ENCODE measurements at regions not wholly inside any gene's neighbourhood (a gene's known extent, or its start where the extent isn't known, plus 50 kb on each side); places are given as distances from the start of the nearest gene placed in this dataset.

DNA sequence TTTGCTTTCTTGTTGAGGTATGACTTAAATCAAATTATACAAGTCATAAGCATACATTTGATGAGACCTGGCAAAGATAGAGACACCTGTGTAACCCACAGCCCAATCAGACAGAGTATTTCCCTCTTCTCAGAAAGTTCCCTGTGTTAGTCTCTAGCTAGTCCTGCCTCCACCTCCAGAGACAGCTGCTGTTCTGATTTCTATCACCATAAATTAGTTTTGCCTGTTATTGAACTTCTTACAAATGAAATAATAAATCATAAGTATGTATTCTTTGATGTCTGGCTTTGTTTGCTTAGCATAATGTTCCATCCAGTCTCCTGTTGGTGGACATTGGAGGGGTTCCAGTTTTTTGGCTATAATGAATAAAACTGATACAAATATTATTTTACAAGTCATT lies 194.5 kb downstream of the ICE1 start:
- CTCF ChIA-PET, result no interaction called here
- no peaks in the 10 kb centered on the region for H3F3A ChIP-seq (ENCODE audit: low read length, unreplicated experiment)
- BruUV-seq (replicated peaks), result no TSS peak

DNA sequence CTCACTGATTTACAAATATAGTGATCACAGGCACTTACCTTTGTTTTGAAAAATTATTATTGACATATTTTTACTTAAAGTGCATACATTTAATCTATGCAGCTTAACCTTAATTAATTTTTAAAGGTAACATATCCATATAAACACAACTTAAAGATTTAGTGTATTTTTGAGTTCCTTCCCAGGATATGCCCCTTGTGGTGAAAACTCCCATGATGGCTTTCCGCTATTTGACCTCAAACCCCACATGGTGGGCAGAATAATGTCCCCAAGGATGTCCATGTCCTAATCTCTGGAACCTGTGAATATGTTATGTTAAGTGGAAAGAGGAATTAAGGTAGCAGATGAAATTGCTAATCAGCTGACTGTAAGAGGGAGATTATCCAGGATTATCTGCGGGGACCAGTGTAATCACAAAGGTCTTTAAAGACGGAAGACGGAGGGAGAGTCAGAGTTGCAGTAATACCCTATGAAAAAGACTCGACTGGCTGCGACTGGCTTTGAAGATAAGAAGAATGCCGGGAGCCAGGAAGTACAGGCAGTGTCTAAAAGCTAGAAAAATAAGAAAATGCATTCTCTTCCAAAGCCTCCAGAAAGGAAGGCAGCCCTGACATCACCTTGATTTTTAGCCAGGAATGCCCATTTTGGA lies 193.9 kb downstream of the ICE1 start:
- intact Hi-C loops (cut with micrococcal nuclease), result no loop called here
- no peaks in the 10 kb centered on the region for H3K36me3 ChIP-seq (ENCODE audit: low read depth, low read length)
- ChIA-PET POLR2A (ENCODE audit: unreplicated experiment) (no interaction called here), CTCF (no interaction called here)
- H3K27me3 ChIP-seq (ENCODE audit: low read length), result peaks cover 73% of the 10 kb centered on the region
- no peak for TF ChIP-seq EZH2 (IDR thresholded peaks at IDR 0.05; ENCODE audit: low read length, unreplicated experiment)
- TF ChIP-seq, protein P1, sequence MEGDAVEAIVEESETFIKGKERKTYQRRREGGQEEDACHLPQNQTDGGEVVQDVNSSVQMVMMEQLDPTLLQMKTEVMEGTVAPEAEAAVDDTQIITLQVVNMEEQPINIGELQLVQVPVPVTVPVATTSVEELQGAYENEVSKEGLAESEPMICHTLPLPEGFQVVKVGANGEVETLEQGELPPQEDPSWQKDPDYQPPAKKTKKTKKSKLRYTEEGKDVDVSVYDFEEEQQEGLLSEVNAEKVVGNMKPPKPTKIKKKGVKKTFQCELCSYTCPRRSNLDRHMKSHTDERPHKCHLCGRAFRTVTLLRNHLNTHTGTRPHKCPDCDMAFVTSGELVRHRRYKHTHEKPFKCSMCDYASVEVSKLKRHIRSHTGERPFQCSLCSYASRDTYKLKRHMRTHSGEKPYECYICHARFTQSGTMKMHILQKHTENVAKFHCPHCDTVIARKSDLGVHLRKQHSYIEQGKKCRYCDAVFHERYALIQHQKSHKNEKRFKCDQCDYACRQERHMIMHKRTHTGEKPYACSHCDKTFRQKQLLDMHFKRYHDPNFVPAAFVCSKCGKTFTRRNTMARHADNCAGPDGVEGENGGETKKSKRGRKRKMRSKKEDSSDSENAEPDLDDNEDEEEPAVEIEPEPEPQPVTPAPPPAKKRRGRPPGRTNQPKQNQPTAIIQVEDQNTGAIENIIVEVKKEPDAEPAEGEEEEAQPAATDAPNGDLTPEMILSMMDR (conservative IDR thresholded peaks at IDR 0.05; ENCODE audit: low read depth, low read length), result peak; percentile 40; the same call in 1 of the 2 replicates
- no peaks in the 10 kb centered on the region for H3K4me1 ChIP-seq (ENCODE audit: insufficient read depth, low read length)
- no peak for ATAC-seq
- BruUV-seq (replicated peaks), result no TSS peak
- no peak for DNase-seq
- no peaks in the 10 kb centered on the region for H3K9me2 ChIP-seq (replicated peaks; ENCODE audit: low read length)
- H3K79me2 ChIP-seq (ENCODE audit: low read length), result no peaks in the 10 kb centered on the region
- H3K4me3 ChIP-seq (ENCODE audit: low read length), result no peak overlapping the region
- H3K9me3 ChIP-seq (ENCODE audit: low read length), result no peaks in the 10 kb centered on the region
- no peaks in the 10 kb centered on the region for H4K20me1 ChIP-seq (ENCODE audit: low read length)
- H2AFZ ChIP-seq (ENCODE audit: low read length), result no peak overlapping the region
- H3K4me2 ChIP-seq (ENCODE audit: low read length), result no peak overlapping the region
- no peaks in the 10 kb centered on the region for H3F3A ChIP-seq (ENCODE audit: low read length, unreplicated experiment)
- no peak overlapping the region for H3K9ac ChIP-seq (ENCODE audit: low read length)
- no peak overlapping the region for H3K27ac ChIP-seq (ENCODE audit: low read length)

More for the DNA sequence above, 194.5 kb downstream of the ICE1 start:
- POLR2A ChIA-PET (ENCODE audit: unreplicated experiment), result no interaction called here
- Histone ChIP-seq H3K9ac (ENCODE audit: low read length) (no peak overlapping the region), H3K9me2 (replicated peaks; ENCODE audit: low read length) (no peaks in the 10 kb centered on the region), H3K9me3 (ENCODE audit: low read length) (no peaks in the 10 kb centered on the region), H2AFZ (ENCODE audit: low read length) (no peak overlapping the region), H3K36me3 (ENCODE audit: low read depth, low read length) (no peaks in the 10 kb centered on the region), H4K20me1 (ENCODE audit: low read length) (no peaks in the 10 kb centered on the region), H3K4me2 (ENCODE audit: low read length) (no peak overlapping the region), H3K27ac (ENCODE audit: low read length) (no peak overlapping the region), H3K27me3 (ENCODE audit: low read length) (peaks cover 70% of the 10 kb centered on the region), H3K4me1 (ENCODE audit: insufficient read depth, low read length) (no peaks in the 10 kb centered on the region), H3K79me2 (ENCODE audit: low read length) (no peaks in the 10 kb centered on the region), H3K4me3 (ENCODE audit: low read length) (no peak overlapping the region)
- intact Hi-C loops (cut with micrococcal nuclease), result no loop called here
- ATAC-seq (no peak), DNase-seq (no peak)
- TF ChIP-seq EZH2phosphoT487 (IDR thresholded peaks at IDR 0.05; ENCODE audit: borderline replicate concordance, low read length) (no peak), EZH2 (IDR thresholded peaks at IDR 0.05; ENCODE audit: low read length, unreplicated experiment) (no peak)
- TF ChIP-seq, protein P1 (conservative IDR thresholded peaks at IDR 0.05; ENCODE audit: low read depth, low read length), result no peak

DNA sequence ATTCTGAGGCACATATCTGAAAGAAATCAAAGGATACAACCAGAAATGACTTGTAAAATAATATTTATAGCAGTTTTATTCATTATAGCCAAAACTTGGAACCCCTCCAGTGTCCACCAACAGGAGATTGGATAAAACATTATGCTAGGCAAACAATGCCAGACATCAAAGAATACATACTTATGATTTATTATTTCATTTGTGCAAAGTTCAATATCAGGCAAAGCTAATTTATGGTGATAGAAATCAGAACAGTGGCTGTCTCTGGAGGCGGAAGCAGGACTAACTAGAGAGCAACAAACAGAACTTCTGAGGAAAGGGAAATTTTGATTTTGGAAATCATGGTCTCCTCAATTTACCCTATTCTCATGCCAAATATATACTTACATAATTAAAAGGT lies 193.1 kb downstream of the ICE1 start:
- DNase-seq, result peak; percentile 38
- Histone ChIP-seq H3K27ac (ENCODE audit: low read length) (no peak overlapping the region), H3K79me2 (ENCODE audit: low read length) (no peaks in the 10 kb centered on the region), H3K9ac (ENCODE audit: low read length) (no peak overlapping the region), H3K36me3 (ENCODE audit: low read depth, low read length) (no peaks in the 10 kb centered on the region), H3K4me3 (ENCODE audit: low read length) (no peak overlapping the region), H3K9me2 (replicated peaks; ENCODE audit: low read length) (no peaks in the 10 kb centered on the region), H3K9me3 (ENCODE audit: low read length) (no peaks in the 10 kb centered on the region), H3K4me1 (ENCODE audit: insufficient read depth, low read length) (no peaks in the 10 kb centered on the region), H3F3A (ENCODE audit: low read length, unreplicated experiment) (no peaks in the 10 kb centered on the region), H3K27me3 (ENCODE audit: low read length) (peaks cover 77% of the 10 kb centered on the region), H2AFZ (ENCODE audit: low read length) (no peak overlapping the region), H3K4me2 (ENCODE audit: low read length) (no peak overlapping the region), H4K20me1 (ENCODE audit: low read length) (no peaks in the 10 kb centered on the region)
- intact Hi-C loops (cut with micrococcal nuclease), result no loop called here
- no TSS peak for BruUV-seq (replicated peaks)
- no peak for TF ChIP-seq EZH2 (IDR thresholded peaks at IDR 0.05; ENCODE audit: low read length, unreplicated experiment)
- TF ChIP-seq, protein P1 (conservative IDR thresholded peaks at IDR 0.05; ENCODE audit: low read depth, low read length), result no peak
- CTCF ChIA-PET, result no interaction called here
- POLR2A ChIA-PET (ENCODE audit: unreplicated experiment), result no interaction called here
- no peak for ATAC-seq

Measured in PC-3 (cell line).